GM23248 (cell line): ENCODE measurements at regions not wholly inside any gene's neighbourhood (a gene's known extent, or its start where the extent isn't known, plus 50 kb on each side); places are given as distances from the start of the nearest gene placed in this dataset.

Experiments
- EZH2 ChIP-seq: fragments of 200-600 bp; sonication (generic); IDR thresholded peaks from 2 replicates; pipeline ENCODE4 v1.6.1; 2018; ENCODE audit warnings: antibody characterized with exemption, mild to moderate bottlenecking; ENCODE audit not compliant: insufficient read depth, poor library complexity, severe bottlenecking
- EZH2phosphoT487 ChIP-seq: fragments of 200-600 bp; sonication (generic); IDR thresholded peaks from 2 replicates; pipeline ENCODE4 v1.6.1; 2018; ENCODE audit warnings: antibody characterized with exemption, moderate library complexity, mild to moderate bottlenecking, low read depth; ENCODE audit not compliant: insufficient read depth

DNA sequence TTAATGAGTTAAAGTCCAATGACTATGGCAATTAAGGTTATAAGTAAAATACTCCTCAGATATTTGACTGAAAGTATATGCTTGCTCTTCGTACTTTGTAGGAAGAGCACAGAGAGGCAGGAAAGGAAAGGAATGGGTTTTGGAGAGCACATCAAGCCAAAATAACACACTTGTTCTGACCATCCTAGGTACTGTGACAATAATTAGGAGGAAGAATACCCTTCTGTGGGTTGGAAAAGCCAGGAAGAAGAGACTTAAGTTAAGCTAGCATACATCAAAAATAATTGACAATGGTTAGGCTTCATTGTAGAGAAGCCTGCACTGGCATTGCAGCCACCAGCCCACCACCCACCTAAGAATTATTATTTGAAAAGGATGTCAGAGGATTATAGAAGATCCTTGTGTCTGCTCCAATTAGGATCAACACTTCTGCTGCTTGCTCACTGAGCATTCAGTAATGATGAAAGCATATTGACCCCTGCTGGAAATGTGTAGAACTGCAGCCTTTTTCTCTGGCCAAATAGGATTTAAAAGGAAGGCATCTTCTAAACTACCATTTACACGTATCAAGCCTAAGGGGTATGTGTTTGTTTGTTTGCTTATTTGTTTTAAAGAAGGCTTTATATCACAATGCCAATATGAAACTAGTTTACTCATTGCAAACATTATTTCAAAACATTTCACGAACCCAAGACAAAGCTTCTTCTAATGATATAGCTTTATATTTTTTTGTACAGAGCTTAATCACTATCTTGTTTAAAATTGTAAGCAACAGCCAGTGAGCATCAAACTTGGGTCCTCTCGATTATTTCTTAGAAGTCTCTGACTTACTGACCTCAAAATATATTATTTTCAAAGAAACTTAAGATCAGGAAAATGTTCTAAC, 286.2 kb upstream of the TET2 start:
- no peak for TF ChIP-seq EZH2
- no peak for TF ChIP-seq EZH2phosphoT487
